ENCODE measurements at regions not wholly inside any gene's neighbourhood (a gene's known extent, or its start where the extent isn't known, plus 50 kb on each side); places are given as distances from the start of the nearest gene placed in this dataset.

DNA sequence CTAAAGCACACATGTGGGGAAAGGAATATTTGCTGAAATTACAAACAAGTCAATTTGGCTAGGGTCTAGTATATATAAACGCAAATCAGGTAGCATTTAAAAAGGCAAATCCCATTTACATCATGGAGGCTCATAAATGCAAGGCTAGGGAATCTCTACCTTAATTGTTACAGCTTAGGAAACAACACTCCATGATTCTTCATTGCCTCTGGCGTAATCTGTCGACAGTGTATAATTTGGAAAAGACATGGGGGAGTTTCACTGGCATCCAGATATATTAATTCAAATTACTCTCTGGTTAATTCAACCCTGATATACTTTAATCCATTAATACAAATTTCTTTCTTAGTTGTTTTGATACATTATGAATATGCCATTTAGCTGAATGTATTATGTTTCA, 1630.2 kb upstream of the FLRT2 start:
- TF ChIP-seq, protein P1, sequence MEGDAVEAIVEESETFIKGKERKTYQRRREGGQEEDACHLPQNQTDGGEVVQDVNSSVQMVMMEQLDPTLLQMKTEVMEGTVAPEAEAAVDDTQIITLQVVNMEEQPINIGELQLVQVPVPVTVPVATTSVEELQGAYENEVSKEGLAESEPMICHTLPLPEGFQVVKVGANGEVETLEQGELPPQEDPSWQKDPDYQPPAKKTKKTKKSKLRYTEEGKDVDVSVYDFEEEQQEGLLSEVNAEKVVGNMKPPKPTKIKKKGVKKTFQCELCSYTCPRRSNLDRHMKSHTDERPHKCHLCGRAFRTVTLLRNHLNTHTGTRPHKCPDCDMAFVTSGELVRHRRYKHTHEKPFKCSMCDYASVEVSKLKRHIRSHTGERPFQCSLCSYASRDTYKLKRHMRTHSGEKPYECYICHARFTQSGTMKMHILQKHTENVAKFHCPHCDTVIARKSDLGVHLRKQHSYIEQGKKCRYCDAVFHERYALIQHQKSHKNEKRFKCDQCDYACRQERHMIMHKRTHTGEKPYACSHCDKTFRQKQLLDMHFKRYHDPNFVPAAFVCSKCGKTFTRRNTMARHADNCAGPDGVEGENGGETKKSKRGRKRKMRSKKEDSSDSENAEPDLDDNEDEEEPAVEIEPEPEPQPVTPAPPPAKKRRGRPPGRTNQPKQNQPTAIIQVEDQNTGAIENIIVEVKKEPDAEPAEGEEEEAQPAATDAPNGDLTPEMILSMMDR (IDR thresholded peaks at IDR 0.05; ENCODE audit: poor library complexity): no peak
- TF ChIP-seq EZH2phosphoT487 (IDR thresholded peaks at IDR 0.05; ENCODE audit: low read depth, severe bottlenecking, unreplicated experiment) (no peak), EZH2 (IDR thresholded peaks at IDR 0.05; ENCODE audit: borderline replicate concordance) (no peak)
